Calu3 (cell line): ENCODE measurements at regions not wholly inside any gene's neighbourhood (a gene's known extent, or its start where the extent isn't known, plus 50 kb on each side); places are given as distances from the start of the nearest gene placed in this dataset.
A peak's percentile ranks its signal among the peaks of the same experiment; 100 is the strongest.

Experiments
- BruUV-seq: library from RNA; stranded (reverse); fragments of 400-500 nt; replicated peaks from 2 replicates; lab custom pipeline; 2021; lab: Mats Ljungman, UMichigan
- CTCF ChIA-PET: fragments of 300-600 bp; sonication (Branson Sonifier 250); formaldehyde crosslinking; loops from one replicate; lab custom pipeline; 2022; ENCODE audit warnings: antibody characterized with exemption; lab: Charles Lee
- DNase-seq: peaks from one replicate; pipeline ENCODE4 v3.0.0; 2022
- H3K27ac Mint-ChIP-seq: one replicate; pipeline ENCODE4 v1.8.0; 2022; ENCODE audit warnings: mixed read lengths; ENCODE audit not compliant: unreplicated experiment
- H3K27me3 Mint-ChIP-seq: one replicate; pipeline ENCODE4 v1.8.0; 2022; ENCODE audit warnings: mixed read lengths; ENCODE audit not compliant: unreplicated experiment
- H3K36me3 Mint-ChIP-seq: one replicate; pipeline ENCODE4 v1.8.0; 2022; ENCODE audit warnings: mild to moderate bottlenecking, moderate library complexity, mixed read lengths; ENCODE audit not compliant: insufficient read depth, unreplicated experiment
- H3K4me1 Mint-ChIP-seq: one replicate; pipeline ENCODE4 v1.8.0; 2022; ENCODE audit warnings: mild to moderate bottlenecking, low read depth, mixed read lengths; ENCODE audit not compliant: unreplicated experiment
- H3K4me3 Mint-ChIP-seq: one replicate; pipeline ENCODE4 v1.8.0; 2022; ENCODE audit warnings: mild to moderate bottlenecking, low read depth, moderate library complexity, mixed read lengths; ENCODE audit not compliant: unreplicated experiment
- H3K9me3 Mint-ChIP-seq: one replicate; pipeline ENCODE4 v1.8.0; 2022; ENCODE audit warnings: low read depth, mixed read lengths; ENCODE audit not compliant: unreplicated experiment
- intact Hi-C: fragments of 100-400 bp; cut with micrococcal nuclease; formaldehyde crosslinking; loops from one replicate; pipeline ENCODE4 v1.10.0; 2022; ENCODE audit not compliant: unreplicated experiment
- TF ChIP-seq, protein P1 (sequence below): fragments of 200-600 bp; IDR thresholded peaks from one replicate; pipeline ENCODE4 v1.8.0; 2022; ENCODE audit warnings: antibody characterized with exemption; ENCODE audit not compliant: unreplicated experiment

- no peaks in the 10 kb centered on the region for H3K36me3 Mint-ChIP-seq
- CTCF ChIA-PET: interaction anchor here (1.3 to 2.0 kb wide), 3 partner anchors 11 to 90 kb away, joined by 3 to 9 read pairs (median 7); no protein-coding TSS in a partner anchor
- TF ChIP-seq, protein P1, sequence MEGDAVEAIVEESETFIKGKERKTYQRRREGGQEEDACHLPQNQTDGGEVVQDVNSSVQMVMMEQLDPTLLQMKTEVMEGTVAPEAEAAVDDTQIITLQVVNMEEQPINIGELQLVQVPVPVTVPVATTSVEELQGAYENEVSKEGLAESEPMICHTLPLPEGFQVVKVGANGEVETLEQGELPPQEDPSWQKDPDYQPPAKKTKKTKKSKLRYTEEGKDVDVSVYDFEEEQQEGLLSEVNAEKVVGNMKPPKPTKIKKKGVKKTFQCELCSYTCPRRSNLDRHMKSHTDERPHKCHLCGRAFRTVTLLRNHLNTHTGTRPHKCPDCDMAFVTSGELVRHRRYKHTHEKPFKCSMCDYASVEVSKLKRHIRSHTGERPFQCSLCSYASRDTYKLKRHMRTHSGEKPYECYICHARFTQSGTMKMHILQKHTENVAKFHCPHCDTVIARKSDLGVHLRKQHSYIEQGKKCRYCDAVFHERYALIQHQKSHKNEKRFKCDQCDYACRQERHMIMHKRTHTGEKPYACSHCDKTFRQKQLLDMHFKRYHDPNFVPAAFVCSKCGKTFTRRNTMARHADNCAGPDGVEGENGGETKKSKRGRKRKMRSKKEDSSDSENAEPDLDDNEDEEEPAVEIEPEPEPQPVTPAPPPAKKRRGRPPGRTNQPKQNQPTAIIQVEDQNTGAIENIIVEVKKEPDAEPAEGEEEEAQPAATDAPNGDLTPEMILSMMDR: no peak
- BruUV-seq: no TSS peak
- peaks cover 35% of the 10 kb centered on the region for H3K4me1 Mint-ChIP-seq
- peak overlapping the region; percentile 10 for H3K4me3 Mint-ChIP-seq
- peaks cover 5% of the 10 kb centered on the region for H3K9me3 Mint-ChIP-seq
- DNase-seq: no peak
- intact Hi-C loops: loop anchor here (2.0 kb wide), 1 partner anchor 270 kb away; no protein-coding TSS in a partner anchor
- H3K27ac Mint-ChIP-seq: peak overlapping the region; percentile 77
- no peaks in the 10 kb centered on the region for H3K27me3 Mint-ChIP-seq
These were observed 163.8 kb downstream of the ETAA1 start for GRCh38 chr2:67560771-67561456.

- H3K4me1 Mint-ChIP-seq: peaks cover 40% of the 10 kb centered on the region
- BruUV-seq: TSS peak; percentile 76
- CTCF ChIA-PET: interaction anchor here (0.6 to 2.0 kb wide), 4 partner anchors 11 to 89 kb away, joined by 3 to 9 read pairs (median 5); no protein-coding TSS in a partner anchor
- H3K27ac Mint-ChIP-seq: peak overlapping the region; percentile 77
- DNase-seq: peak; percentile 61
- H3K27me3 Mint-ChIP-seq: no peaks in the 10 kb centered on the region
- TF ChIP-seq, protein P1: no peak
- H3K36me3 Mint-ChIP-seq: no peaks in the 10 kb centered on the region
- H3K4me3 Mint-ChIP-seq: peak overlapping the region; percentile 10
- H3K9me3 Mint-ChIP-seq: peaks cover 5% of the 10 kb centered on the region
- intact Hi-C loops: loop anchor here (2.0 kb wide), 1 partner anchor 271 kb away; no protein-coding TSS in a partner anchor
These were observed 164.4 kb downstream of the ETAA1 start for GRCh38 chr2:67561457-67561965.

GRCh38 chr2:67564076-67564475 is 166.9 kb downstream of the ETAA1 start:
- peaks cover 56% of the 10 kb centered on the region for H3K4me1 Mint-ChIP-seq
- peaks cover 15% of the 10 kb centered on the region for H3K9me3 Mint-ChIP-seq
- TSS peak; percentile 46 for BruUV-seq

DNA sequence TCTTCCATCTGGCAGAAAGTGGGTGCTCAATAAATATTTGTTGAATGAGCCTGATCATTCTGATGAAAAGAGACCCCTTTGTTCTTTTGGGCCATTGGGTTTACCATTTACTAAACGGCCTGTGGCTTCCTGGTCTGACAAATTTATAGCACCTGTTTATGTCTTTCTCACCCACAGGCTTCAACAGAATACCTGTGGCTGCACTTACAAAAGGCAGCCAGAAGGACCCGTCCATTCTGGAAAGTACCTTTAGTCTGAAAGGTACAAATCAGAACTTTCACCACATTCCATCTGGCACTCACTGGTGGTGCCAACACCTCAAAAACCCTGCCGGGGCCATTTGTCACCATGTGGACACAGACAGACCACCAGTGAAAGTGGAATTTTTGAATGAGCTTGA is 167.5 kb downstream of the ETAA1 start:
- DNase-seq: no peak
- intact Hi-C loops: no loop called here
- H3K4me3 Mint-ChIP-seq: no peak overlapping the region
- TF ChIP-seq, protein P1: no peak
- H3K4me1 Mint-ChIP-seq: peaks cover 56% of the 10 kb centered on the region
- H3K36me3 Mint-ChIP-seq: no peaks in the 10 kb centered on the region
- H3K27ac Mint-ChIP-seq: no peak overlapping the region
- H3K9me3 Mint-ChIP-seq: peaks cover 18% of the 10 kb centered on the region
- no TSS peak for BruUV-seq
- H3K27me3 Mint-ChIP-seq: no peaks in the 10 kb centered on the region
- CTCF ChIA-PET: no interaction called here

More at GRCh38 chr2:67564076-67564475, 166.9 kb downstream of the ETAA1 start:
- Mint-ChIP-seq H3K27ac (no peak overlapping the region), H3K36me3 (no peaks in the 10 kb centered on the region), H3K27me3 (no peaks in the 10 kb centered on the region), H3K4me3 (no peak overlapping the region)
- intact Hi-C loops: no loop called here
- TF ChIP-seq, protein P1: no peak
- DNase-seq: no peak
- CTCF ChIA-PET: no interaction called here
